Uterus (tissue), 2 donors: ENCODE measurements at regions not wholly inside any gene's neighbourhood (a gene's known extent, or its start where the extent isn't known, plus 50 kb on each side); places are given as distances from the start of the nearest gene placed in this dataset.

Experiments
- POLR2A ChIP-seq, 2 donors: fragments of 450-650 bp; IDR thresholded peaks; one replicate each; pipeline ENCODE4 v1.6.1; 2016; ENCODE audit warnings: antibody characterized with exemption in 2 of 2, mild to moderate bottlenecking in 1 of 2, moderate library complexity in 1 of 2
- TF ChIP-seq, protein P1 (sequence below), 4 experiments: fragments of 200-600 bp in 2 of 4; fragments of 450-650 bp in 2 of 4; sonication (generic) in 2 of 4; IDR thresholded peaks; one replicate each; pipeline ENCODE4 v1.5.1; 2016 to 2019; ENCODE audit warnings: antibody characterized with exemption in 4 of 4, mild to moderate bottlenecking in 2 of 4, moderate library complexity in 1 of 4

DNA sequence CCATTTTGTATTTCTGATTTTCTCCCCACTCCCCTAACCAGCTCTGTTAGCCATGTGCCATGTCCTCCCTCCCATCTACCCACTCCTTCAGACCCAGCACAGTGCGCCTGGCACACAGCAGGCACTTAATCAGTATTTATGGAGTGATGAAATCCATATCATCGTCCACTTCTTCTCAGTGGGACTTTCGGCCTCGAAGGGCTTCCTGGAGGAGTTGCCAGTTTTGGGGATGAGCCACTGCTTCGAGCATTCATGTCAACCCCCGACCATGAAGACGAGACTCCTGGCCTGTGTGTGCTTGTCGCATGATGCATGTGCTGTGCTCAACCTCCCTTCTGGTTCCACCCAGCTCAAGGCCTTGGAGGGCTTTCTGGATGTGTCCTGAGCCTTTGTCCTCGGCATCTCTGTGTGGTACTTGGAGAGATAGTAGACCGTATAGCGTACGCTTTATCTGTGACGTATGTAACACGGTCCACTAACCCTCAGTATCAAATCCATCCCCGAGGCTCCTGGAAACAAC lies 119.5 kb upstream of the RTL1 start:
- TF ChIP-seq, protein P1, sequence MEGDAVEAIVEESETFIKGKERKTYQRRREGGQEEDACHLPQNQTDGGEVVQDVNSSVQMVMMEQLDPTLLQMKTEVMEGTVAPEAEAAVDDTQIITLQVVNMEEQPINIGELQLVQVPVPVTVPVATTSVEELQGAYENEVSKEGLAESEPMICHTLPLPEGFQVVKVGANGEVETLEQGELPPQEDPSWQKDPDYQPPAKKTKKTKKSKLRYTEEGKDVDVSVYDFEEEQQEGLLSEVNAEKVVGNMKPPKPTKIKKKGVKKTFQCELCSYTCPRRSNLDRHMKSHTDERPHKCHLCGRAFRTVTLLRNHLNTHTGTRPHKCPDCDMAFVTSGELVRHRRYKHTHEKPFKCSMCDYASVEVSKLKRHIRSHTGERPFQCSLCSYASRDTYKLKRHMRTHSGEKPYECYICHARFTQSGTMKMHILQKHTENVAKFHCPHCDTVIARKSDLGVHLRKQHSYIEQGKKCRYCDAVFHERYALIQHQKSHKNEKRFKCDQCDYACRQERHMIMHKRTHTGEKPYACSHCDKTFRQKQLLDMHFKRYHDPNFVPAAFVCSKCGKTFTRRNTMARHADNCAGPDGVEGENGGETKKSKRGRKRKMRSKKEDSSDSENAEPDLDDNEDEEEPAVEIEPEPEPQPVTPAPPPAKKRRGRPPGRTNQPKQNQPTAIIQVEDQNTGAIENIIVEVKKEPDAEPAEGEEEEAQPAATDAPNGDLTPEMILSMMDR (IDR thresholded peaks at IDR 0.05) = no peak
- TF ChIP-seq POLR2A (IDR thresholded peaks at IDR 0.05) = no peak
